Fibroblast of skin of left quadriceps (primary cell): ENCODE measurements at regions not wholly inside any gene's neighbourhood (a gene's known extent, or its start where the extent isn't known, plus 50 kb on each side); places are given as distances from the start of the nearest gene placed in this dataset.
A peak's percentile ranks its signal among the peaks of the same experiment; 100 is the strongest.
"Not testable (repeated sequence)": the region's sequence is repeated elsewhere in the genome, so short reads cannot be mapped to it uniquely, and the experiment has no call there.

Experiments
- DNase-seq, 2 experiments: peaks; one replicate each; pipeline ENCODE4 v3.0.0-alpha.2; 2013; ENCODE audit warnings: low read depth in 2 of 2

- no peak for DNase-seq
Observed at GRCh38 chr12:108424026-108424425, 84.9 kb upstream of the CMKLR1 start.

DNA sequence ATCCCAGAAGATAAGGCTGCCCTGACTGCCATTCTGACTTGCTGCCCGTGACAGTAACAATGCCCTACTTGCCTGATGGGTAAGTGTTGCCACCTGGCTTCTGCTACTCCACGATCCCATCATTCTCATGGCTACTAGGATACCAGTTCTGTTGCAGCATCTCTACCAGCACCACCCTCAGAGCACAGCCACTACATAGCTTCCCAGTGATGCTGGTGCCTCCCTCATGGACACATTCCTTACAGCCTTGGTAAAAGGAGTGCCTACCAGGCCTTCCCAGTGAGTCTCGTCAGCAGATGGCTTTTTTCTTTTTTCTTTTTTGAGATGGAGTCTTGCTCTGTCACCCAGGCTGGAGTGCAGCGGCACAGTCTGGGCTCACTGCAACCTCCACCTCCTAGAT, 84.4 kb upstream of the CMKLR1 start:
- DNase-seq = no peak

- DNase-seq = not testable (repeated sequence)
Observed at GRCh38 chr12:108421082-108421481, 82.0 kb upstream of the CMKLR1 start.

DNA sequence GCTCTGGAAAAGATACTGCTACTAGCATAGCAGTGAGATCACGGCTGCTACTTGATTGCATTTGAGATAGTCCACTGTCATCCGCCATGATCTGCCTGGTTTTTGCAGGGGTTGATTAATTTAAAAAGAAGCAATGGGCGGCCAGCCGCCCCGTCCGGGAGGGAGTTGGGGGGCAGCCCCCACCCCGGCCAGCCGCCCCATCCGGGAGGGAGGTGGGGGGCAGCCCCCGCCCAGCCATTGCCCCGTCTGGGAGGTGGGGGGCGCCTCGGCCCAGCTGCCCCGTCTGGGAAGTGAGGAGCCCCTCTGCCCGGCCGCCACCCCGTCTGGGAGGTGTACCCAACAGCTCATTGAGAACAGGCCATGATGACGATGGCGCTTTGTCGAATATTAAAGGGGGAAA, 81.3 kb upstream of the CMKLR1 start:
- DNase-seq = not testable (repeated sequence)

GRCh38 chr12:108419949-108420348, 80.8 kb upstream of the CMKLR1 start:
- no peak for DNase-seq

DNA sequence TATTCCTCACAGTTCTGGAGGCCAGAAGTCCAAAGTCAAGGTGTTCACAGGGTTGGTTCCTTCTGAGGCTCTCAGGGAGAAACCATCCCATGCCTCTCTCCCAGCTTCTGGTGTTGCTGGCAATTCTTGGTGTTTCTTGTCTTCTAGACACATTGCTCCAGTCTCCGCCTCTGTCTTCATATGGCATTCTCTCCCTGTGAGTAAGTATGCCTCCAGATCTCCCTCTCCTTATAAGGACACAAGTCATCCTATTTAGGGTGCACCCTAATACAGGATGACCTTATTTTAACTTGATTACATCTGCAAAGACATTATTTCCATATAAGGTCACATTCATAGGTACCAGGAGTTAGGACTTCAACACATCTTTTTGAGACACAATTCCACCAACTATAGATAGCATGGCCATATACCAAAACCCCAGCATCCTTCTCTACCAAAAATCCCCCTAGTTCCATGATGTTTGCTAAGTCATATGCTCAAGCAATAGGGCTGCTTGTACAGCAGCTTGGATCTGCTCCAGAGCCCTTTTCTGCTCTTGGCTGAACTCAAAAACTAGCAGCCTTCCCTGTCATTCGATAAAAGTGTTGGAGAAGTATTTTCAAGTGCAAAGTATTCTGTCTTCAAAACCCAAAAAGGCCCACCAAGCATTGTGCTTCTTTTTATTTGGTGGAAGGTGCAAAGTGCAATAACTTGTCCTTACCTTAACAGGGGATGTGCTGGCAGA, 79.2 kb upstream of the CMKLR1 start:
- peak; percentile 21 to 30 for DNase-seq

DNA sequence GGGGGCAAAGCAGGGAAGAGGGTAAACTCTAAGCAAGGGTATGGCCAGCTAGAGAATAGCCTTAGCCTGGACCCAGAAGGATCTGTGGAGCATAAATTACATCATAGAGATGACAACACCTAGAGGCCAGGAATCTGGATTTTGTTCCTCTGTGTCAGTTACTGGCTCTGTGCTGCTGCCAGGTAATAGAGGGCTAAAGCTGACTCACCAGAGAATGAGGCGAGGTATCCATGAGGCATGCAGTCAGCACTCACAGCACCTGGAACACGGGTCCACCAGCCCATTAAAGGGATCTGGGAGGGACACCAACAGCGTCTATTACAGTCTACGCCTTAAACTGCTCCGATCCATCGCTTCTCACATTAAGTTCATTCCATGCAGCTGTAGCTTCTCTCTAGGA, 74.9 kb upstream of the CMKLR1 start:
- DNase-seq = no peak

- DNase-seq = no peak
Observed at GRCh38 chr12:108410689-108411088, 71.6 kb upstream of the CMKLR1 start.

- DNase-seq = no peak
Observed at GRCh38 chr12:108409481-108409880, 70.4 kb upstream of the CMKLR1 start.

DNA sequence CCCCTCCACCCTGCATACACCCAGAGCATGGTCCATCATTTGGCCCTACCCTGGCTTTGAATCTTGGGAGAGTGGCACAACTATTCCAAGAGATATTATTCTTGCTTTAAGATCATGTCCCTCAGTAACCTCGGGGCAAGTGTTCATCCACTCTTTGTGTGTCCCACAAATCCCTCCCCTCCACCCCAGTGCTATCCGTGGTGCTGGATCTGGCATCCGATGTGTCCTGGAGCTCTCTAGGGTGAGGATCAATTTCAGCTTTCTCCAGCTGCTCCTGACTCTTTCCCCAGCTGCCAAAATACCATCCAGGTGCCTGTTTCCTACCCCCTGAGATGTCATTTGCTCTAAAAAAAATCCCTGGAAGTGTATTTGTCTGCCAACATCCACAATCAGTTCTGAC, 64.8 kb upstream of the CMKLR1 start:
- DNase-seq = no peak

GRCh38 chr12:108401964-108402363, 62.9 kb upstream of the CMKLR1 start:
- no peak for DNase-seq

GRCh38 chr12:108400900-108401480, 61.9 kb upstream of the CMKLR1 start:
- no peak for DNase-seq

DNA sequence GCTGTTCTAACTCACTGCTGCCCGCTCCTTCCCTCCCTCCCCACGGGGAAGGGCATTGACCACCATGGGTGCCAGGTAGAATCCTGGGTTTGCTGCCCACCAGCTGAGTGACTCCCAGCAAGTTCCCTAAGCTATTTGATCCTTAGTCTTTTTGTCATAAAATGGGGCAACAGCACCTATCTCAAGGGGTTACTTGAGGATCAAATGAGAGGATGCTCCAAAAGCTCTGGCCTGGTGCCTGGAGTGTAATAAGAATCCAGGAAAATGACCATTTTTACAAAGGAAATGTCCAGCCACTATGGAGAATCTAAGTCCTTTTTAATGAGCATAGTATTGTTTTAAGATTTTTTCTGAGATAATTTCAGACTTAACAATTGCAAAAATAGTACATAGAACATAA, 61.4 kb upstream of the CMKLR1 start:
- DNase-seq = no peak

GRCh38 chr12:108400056-108400455, 60.9 kb upstream of the CMKLR1 start:
- DNase-seq = no peak

- no peak for DNase-seq
Observed at GRCh38 chr12:108399514-108399913, 60.4 kb upstream of the CMKLR1 start.

DNA sequence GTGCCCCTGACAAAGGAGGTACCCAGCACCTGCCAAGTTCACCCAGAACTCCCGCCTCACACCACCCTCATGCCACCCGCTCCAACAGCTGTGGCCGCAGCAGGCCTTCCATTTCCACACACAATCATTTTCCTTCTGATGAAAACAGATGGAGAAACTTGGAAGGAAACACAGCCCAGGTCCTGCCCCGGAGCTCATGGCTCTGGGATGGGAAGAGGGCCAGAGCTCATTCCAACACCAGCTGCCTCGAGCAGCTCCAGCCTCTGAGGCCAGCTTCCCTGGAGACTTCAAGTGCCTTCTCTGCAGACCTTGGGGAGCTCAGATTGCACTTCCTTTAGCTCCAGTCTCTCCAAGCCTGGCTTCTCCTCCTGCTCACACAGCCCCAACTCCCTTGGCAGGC, 55.1 kb upstream of the CMKLR1 start:
- DNase-seq = no peak

- DNase-seq = no peak
Observed at GRCh38 chr12:108392284-108392683, 53.2 kb upstream of the CMKLR1 start.

- DNase-seq = no peak
Observed at GRCh38 chr12:108390495-108391203, 51.5 kb upstream of the CMKLR1 start.

- DNase-seq = no peak
Observed at GRCh38 chr12:108389544-108389943, 50.4 kb upstream of the CMKLR1 start.
